NCI-H187 (cell line): ENCODE measurements at regions not wholly inside any gene's neighbourhood (a gene's known extent, or its start where the extent isn't known, plus 50 kb on each side); places are given as distances from the start of the nearest gene placed in this dataset.

Experiments
- DNase-seq, 2 experiments: peaks; one replicate each; lab custom pipeline; 2025; lab: John Stamatoyannopoulos, UW

GRCh38 chr11:129292092-129292491 lies 83.6 kb upstream of the BARX2 start:
- DNase-seq: no peak

DNA sequence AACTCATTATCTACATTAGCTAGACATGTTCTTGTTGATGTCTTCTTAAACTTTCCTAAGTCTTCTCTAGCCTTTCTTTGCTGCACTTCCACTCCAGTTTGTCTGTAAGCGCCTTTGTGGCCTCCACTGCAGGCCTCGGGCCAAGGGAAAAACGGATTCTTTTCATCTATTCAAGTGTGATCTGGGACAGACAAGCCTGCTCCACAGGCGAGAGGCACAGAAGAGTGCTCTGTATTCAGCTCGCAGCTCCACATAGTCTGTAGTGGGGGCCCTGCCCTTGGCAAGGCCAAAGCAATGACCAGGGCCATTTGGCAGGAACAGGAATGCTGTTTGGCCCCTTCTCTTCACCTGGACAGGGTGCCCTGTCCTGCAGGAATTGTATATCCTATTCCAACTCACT lies 84.1 kb upstream of the BARX2 start:
- DNase-seq: no peak

GRCh38 chr11:129290966-129291365 lies 84.7 kb upstream of the BARX2 start:
- DNase-seq: no peak

DNA sequence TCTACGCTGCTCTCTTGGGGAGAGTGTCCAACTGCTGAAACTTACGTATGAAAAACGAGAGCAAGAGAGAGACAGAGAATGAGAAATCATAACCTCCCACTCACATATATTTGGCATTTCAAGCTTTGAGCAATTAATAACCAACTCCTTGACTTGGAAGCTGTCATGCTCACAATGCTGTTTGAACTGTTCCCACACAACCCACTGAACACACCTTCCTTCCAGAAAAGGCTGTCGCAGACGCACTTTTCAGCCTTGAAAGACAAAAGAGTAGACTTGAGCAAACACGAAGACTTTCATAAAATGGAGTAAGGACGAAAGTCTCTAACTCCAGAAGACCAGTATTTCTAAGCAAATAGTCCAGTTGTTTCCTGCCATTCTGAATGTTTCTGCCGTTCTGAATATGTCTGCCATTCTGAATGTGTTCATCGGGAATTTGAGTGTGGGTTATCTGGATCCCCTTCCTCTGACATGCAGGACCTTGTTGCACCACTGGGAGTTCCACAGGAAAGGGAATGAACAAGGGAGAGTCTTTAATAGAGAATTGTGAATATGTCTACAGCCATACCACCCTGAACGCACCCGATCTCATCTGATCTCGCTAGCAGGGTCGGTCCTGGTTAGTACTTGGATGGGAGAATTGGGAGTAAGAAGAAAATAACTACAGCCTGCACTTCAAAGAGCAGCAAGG lies 86.2 kb upstream of the BARX2 start:
- no peak for DNase-seq

- no peak for DNase-seq
Measured at GRCh38 chr11:129287920-129288319, 87.7 kb upstream of the BARX2 start.

DNA sequence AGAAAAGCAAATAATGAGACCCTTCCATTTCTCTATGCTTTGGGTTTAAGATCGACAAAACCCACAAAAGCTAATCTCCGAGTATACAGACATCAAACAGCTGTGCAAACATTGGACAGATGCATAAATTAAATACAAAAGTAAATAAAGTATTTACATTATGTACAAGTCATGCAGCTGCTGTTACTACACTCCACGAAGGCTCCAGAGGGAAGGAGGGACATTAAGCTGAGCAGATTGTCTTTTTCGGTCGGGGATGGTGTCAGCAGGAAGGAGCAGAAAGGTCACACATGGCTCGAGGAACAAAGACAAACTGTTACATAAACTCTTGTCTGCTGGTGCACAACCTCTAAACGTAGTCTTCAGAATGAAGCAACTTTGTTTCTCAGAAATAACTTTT lies 88.8 kb upstream of the BARX2 start:
- peak in 1 of 2 experiments; percentile 37 for DNase-seq

DNA sequence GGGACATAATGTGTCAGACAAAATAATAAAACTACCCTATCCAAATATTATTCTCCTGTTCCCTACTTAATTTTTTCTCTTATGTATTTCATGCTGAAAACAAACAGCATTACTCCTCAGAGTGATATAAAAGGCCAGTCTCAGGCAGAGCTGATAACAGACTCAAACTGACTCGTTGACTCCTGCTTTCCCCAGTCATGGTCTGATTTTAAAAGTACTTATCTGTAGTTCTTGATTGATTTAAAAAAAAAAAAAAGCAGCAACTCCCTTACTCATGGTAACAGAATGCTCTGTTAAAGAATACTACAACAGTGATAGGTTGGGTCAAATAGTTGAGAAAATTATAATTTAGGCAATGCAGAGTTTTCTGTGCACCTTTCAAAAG lies 90.3 kb upstream of the BARX2 start:
- DNase-seq: no peak

DNA sequence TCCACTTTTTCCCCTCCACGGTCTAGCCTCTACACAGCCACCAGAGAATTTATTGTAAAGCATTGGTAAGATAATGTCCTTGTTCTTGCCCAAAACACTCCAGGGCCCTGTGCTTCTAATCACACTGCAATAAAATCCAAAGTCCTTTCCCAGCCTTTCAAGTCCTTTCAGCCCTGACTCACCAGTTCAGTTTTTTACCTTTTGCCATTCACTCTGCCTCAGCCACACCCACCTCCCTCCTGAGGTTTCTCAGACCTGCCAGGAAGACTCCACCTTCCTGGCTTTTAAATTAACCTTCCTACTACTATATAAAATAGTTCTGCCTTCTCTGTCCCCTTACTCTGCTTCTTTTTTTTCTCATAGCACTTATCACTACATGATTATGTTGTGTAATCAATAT lies 91.0 kb upstream of the ARHGAP32 start:
- DNase-seq: no peak

DNA sequence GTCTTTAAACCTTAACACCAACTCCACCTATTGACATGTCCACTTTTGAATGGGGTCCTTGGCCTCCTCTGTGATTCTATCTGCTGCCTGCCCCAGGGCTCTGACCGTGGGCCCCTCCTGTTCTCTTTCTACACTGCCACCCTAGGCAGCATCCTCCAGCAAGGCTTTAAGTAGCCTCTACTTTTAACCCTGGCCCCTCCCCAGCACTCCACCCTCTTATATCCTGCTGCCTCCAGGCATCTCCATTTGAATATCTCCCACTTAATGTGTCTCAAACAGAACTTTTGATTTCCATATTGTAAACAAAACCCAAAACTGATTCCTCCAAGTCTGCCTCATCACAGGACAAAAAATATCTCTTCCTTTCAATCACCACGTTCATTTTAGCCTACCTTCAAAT lies 90.5 kb upstream of the ARHGAP32 start:
- no peak for DNase-seq

DNA sequence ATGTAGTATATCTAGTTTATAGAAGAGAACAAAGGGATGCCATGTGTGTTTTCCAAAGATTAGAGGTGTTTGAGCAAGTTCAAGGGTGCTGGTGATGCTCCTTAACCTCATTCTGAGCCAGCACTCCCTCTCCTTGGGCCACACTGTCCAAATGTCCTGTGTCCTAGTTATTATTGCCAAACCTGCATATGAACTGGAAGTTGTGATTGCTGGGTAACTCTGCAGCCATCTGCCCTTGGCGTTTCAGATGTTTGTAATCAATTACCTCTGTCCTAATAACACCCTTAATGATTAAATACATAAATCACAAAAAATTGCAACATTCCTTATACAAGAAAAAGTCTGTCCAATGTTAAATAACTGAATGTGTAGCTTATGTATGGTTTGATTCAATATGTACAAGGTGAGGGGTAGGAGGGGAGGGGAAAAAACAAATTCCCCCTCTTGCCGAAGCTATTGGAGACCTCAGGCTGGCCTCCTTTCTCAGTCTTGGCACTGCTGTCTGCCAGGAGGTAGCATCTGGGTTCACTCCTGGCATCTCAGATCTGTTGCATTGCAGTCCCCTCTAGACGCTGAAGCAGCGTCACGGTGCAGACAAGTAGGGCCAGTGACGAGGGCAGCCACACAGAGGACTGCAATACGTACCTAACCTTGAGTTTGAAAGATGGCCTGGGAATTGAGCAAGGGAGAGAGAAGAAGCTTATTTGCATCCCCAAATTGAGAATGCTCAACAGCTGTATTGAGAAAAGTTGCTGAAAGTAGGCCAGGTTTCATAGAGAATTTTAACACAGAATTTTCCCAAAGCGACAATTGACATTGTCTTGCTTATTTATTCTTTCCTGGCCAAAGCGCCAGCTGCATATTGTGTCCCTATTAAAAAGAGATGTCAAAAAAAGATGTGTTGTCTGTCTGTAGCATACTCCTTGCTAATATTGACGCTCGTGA lies 89.6 kb upstream of the ARHGAP32 start:
- no peak for DNase-seq

GRCh38 chr11:129280027-129280811 lies 88.1 kb upstream of the ARHGAP32 start:
- DNase-seq: no peak

DNA sequence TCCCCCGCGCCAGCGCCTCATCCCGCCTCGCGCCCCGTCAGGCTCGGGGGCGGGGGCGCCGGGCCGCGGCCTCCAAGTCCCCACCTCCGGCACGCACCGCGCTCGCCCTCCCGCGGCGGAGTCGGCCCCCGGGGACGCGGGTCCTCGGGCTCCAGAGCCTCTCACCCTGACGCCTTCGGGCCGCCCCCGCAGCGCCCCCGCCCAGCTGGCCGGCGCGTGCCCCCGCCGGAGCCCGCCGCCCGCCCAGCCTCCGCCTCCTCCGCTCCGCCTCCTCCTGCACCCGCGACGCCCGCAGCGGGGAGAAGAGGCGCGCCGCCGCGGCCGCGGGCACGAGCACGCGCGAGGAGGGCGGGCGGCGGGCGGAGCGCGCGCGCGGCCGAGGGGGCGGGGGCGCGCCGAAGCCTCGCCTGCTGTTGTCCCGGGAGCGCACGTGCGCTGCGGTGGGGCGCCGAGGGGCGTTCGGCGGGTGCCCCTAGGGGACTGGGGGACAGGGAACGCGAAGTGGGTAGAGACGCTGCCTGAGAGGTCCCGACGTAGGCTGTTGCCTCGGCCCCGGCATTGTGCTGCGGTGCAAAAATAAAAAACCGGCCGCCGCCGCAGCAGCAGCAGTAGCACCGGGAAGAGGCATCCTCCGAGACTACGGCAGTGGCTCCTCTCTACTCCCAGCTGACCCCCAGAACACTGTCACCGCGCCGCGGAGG lies 87.4 kb upstream of the ARHGAP32 start:
- peak in 1 of 2 experiments; percentile 62 for DNase-seq

DNA sequence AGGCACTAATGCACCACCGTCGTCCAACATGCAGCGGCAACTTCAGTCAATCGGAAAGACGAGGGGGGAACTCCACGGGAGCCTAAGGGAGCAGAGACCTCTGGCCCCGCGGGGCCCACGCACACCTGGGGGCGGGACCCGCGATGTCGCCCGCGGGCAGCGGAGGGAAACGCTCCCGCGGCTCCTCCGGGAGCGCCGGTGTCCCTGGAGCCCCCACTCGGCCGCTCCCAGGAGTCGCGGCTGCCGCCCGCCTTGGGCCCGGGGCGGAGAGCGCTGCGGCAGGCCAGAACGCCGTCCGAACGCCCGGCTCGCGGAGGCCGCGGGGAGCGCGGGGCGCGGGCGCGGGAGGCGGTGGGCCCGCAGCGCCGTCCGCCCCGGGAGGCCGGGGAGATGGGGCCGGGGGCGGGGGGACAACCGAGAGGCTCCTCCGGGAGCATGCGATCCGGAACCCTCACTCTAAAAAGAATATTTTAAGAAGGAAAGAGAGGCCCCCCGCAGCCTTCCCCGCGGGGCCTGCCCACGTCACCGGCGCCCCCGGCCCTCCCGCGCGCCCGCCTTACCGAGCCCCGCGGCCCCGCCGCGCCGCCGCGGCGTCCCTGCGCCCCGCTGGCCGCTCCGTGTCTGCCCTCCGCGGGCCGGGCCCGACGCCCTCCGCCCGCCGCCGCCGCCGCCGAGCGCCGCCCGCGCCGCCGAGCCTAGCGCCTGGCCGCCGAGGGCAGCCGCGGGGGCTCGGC lies 86.6 kb upstream of the ARHGAP32 start:
- DNase-seq: no peak

DNA sequence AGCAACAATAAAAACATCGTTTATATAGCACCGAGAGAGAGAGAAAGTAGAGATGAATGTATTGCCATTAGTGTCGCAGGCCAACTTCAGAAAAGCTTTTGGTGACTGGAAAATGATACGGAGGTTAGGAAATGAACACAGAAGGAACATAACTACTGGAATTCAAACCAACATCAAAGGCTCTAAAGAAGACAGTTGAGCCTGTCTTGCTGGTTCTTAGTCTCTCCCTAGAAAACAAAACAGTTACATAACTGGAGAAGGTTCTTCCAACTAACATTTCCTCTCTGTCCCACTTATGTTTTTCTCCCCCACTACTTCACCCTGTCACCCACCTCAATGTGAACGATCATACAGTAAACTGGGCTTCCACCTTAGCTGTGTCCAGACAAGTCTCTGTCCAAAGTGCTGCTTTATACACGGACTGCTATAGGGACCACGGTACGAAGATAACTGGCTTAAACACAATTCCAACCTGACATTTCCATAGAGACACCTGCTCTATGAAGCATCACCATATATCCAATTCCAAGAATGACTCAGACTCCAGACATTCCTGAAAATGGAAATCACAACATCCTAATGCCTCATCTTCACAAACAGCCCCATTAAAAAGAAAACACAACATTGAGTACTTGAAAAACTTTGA lies 85.2 kb upstream of the ARHGAP32 start:
- no peak for DNase-seq

DNA sequence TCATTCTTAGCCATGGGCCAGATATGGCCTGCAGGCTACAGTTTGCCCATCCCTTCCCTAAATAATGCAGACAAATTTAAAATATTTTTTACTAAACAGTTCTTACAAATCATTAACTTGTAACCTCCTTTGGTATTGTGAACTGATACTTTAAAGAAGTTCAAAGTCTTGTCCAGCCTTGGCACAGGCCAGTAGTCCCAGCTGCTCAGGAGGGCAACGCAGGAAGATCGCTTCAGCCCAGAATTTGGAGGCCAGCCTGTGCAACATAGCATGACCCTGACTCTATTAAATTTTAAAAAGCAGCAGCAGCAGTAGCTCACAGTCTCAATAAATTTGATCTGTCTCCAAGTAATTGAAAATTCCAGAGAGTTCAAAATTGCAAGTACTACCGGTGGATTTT lies 83.7 kb upstream of the ARHGAP32 start:
- DNase-seq: no peak

- DNase-seq: no peak
Measured at GRCh38 chr11:129273944-129274711, 82.0 kb upstream of the ARHGAP32 start.

- DNase-seq: no peak
Measured at GRCh38 chr11:129273322-129273721, 81.2 kb upstream of the ARHGAP32 start.

DNA sequence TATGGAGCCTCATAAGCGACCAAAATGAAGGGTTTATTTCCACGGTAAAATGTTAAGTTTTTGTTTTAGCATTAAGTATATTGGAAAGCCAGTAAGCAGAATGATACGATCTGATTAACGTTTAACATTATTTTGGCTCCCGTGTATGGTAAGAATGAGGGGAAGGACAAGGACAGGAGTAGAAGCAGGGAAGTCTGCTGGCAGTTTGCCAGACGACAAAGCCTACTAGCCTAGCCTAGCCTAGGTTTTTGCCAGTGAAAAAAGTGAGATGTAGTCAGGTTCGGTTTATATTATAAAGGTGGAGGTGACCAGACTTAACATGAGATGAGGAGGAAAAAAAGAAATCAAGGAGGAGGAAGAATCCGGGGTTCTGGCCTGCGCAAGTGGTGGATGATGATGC lies 78.9 kb upstream of the ARHGAP32 start:
- DNase-seq: no peak

- no peak for DNase-seq
Measured at GRCh38 chr11:129270446-129270845, 78.3 kb upstream of the ARHGAP32 start.

- no peak for DNase-seq
Measured at GRCh38 chr11:129268371-129268770, 76.2 kb upstream of the ARHGAP32 start.
